ENCODE measurements at regions not wholly inside any gene's neighbourhood (a gene's known extent, or its start where the extent isn't known, plus 50 kb on each side); places are given as distances from the start of the nearest gene placed in this dataset.

DNA sequence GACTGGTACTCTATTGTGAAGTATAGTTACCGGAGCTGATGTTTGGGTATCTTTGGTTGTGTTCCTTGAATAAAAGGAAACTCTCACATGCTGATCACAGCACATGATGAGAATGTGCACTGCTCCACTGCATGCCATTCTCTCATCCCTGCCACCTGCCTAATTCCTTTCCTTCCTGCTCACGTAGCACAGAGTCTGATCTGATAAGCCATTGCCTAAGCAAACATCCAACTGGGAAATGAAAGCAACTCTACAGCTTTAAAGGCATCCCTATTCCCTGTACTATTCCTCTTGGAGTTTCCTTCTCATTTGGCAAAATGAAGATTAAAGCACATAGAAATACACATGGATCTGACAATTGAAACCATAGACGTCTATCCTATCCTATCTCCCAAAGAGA lies 359.8 kb downstream of the C3orf38 start:
- Histone ChIP-seq H4K5ac (ENCODE audit: low read depth, low read length) (no peak overlapping the region), H2BK15ac (ENCODE audit: low read depth, low read length) (no peak overlapping the region), H3K23ac (ENCODE audit: low read depth, low read length) (no peak overlapping the region), H2BK120ac (ENCODE audit: low read depth, low read length) (no peak overlapping the region), H2BK20ac (ENCODE audit: low read depth, low read length) (no peak overlapping the region), H3K9me3 (ENCODE audit: control insufficient read depth, insufficient read depth, low read length) (no peaks in the 10 kb centered on the region), H4K91ac (ENCODE audit: insufficient read depth, low read depth, low read length) (no peak overlapping the region), H3K27me3 (ENCODE audit: control insufficient read depth, insufficient read depth, low read length) (no peaks in the 10 kb centered on the region), H2AK9ac (replicated peaks; ENCODE audit: low read depth, low read length, poor library complexity) (no peak overlapping the region), H3K4ac (ENCODE audit: low read depth, low read length) (no peak overlapping the region), H3K27ac (ENCODE audit: insufficient read depth, low read length) (no peak overlapping the region), H3K4me2 (ENCODE audit: low read depth, low read length) (no peak overlapping the region), H3K9ac (ENCODE audit: low read depth, low read length) (no peak overlapping the region), H3K14ac (replicated peaks; ENCODE audit: low read depth, low read length) (no peak overlapping the region), H3K56ac (ENCODE audit: extremely low read depth, insufficient read depth, low read length) (no peak overlapping the region), H2AK5ac (ENCODE audit: low read depth, low read length) (no peak overlapping the region), H3K18ac (ENCODE audit: low read depth, low read length) (no peak overlapping the region), H4K20me1 (ENCODE audit: insufficient read depth, low read length) (no peaks in the 10 kb centered on the region), H2BK5ac (ENCODE audit: low read depth, low read length, poor library complexity, severe bottlenecking) (no peak overlapping the region), H3K9me1 (ENCODE audit: insufficient read depth, low read length) (no peaks in the 10 kb centered on the region), H3K4me3 (ENCODE audit: insufficient read depth, low read depth, low read length) (no peak overlapping the region), H3K79me1 (ENCODE audit: low read depth in 1 of 2, low read length in 2 of 2) (no peaks in the 10 kb centered on the region), H3K36me3 (ENCODE audit: control insufficient read depth, insufficient read depth, low read length) (no peaks in the 10 kb centered on the region), H4K8ac (ENCODE audit: low read depth in 2 of 2, low read length in 2 of 2) (no peak overlapping the region), H3K4me1 (ENCODE audit: control insufficient read depth, insufficient read depth, low read length) (no peaks in the 10 kb centered on the region), H2AFZ (replicated peaks; ENCODE audit: low read length, poor library complexity) (no peak overlapping the region)
- DNase-seq (no peak), ATAC-seq (ENCODE audit: low read depth) (no peak)
- 20% methylated on average over 1 of the region's 3 CpGs; no CpG with 5 or more reads in 1 of the 2 experiments for WGBS, 2 experiments (ENCODE audit: extremely low coverage in 2 of 2, insufficient read length in 1 of 2)
- in situ Hi-C loops (cut with MboI; ENCODE audit: low sequenced_read_pairs) (no loop called here), intact Hi-C loops (cut with micrococcal nuclease) (no loop called here), dilution Hi-C loops (cut with HindIII; ENCODE audit: low sequenced_read_pairs, unreplicated experiment) (no loop called here)
- TF ChIP-seq POLR2A (IDR thresholded peaks at IDR 0.05; ENCODE audit: low read depth, low read length) (no peak), RCOR1 (IDR thresholded peaks at IDR 0.05; ENCODE audit: insufficient replicate concordance, low read length) (no peak), CHD1 (IDR thresholded peaks at IDR 0.05; ENCODE audit: low read depth, low read length) (no peak), NFE2L2 (IDR thresholded peaks at IDR 0.05; ENCODE audit: low read depth, low read length) (no peak), BHLHE40 (IDR thresholded peaks at IDR 0.05; ENCODE audit: low read depth, low read length) (no peak), SMC3 (IDR thresholded peaks at IDR 0.05; ENCODE audit: low read depth, low read length) (no peak), CTCF (conservative IDR thresholded peaks at IDR 0.05; ENCODE audit: low read depth, low read length) (no peak), FOS (IDR thresholded peaks at IDR 0.05; ENCODE audit: low read depth, low read length) (no peak), RAD21 (IDR thresholded peaks at IDR 0.05; ENCODE audit: low read length) (no peak), MXI1 (IDR thresholded peaks at IDR 0.05; ENCODE audit: borderline replicate concordance, low read depth, low read length) (no peak), MAFK (IDR thresholded peaks at IDR 0.05; ENCODE audit: low read depth, low read length) (no peak), MAZ (IDR thresholded peaks at IDR 0.05; ENCODE audit: borderline replicate concordance, low read depth, low read length) (no peak), CEBPB (IDR thresholded peaks at IDR 0.05; ENCODE audit: low read depth, low read length) (no peak), RFX5 (IDR thresholded peaks at IDR 0.05; ENCODE audit: low read depth, low read length) (no peak)
- TF ChIP-seq, protein P1, sequence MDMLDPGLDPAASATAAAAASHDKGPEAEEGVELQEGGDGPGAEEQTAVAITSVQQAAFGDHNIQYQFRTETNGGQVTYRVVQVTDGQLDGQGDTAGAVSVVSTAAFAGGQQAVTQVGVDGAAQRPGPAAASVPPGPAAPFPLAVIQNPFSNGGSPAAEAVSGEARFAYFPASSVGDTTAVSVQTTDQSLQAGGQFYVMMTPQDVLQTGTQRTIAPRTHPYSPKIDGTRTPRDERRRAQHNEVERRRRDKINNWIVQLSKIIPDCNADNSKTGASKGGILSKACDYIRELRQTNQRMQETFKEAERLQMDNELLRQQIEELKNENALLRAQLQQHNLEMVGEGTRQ (IDR thresholded peaks at IDR 0.05; ENCODE audit: low read depth, low read length), result no peak
- TF ChIP-seq, protein P2, sequence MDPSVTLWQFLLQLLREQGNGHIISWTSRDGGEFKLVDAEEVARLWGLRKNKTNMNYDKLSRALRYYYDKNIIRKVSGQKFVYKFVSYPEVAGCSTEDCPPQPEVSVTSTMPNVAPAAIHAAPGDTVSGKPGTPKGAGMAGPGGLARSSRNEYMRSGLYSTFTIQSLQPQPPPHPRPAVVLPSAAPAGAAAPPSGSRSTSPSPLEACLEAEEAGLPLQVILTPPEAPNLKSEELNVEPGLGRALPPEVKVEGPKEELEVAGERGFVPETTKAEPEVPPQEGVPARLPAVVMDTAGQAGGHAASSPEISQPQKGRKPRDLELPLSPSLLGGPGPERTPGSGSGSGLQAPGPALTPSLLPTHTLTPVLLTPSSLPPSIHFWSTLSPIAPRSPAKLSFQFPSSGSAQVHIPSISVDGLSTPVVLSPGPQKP (IDR thresholded peaks at IDR 0.05; ENCODE audit: borderline replicate concordance, low read depth, low read length), result no peak
- ChIA-PET POLR2A (ENCODE audit: unreplicated experiment) (no interaction called here), CTCF (no interaction called here)
- BruUV-seq (replicated peaks), result no TSS peak

All from IMR-90 (cell line).